ENCODE measurements at regions not wholly inside any gene's neighbourhood (a gene's known extent, or its start where the extent isn't known, plus 50 kb on each side); places are given as distances from the start of the nearest gene placed in this dataset.

DNA sequence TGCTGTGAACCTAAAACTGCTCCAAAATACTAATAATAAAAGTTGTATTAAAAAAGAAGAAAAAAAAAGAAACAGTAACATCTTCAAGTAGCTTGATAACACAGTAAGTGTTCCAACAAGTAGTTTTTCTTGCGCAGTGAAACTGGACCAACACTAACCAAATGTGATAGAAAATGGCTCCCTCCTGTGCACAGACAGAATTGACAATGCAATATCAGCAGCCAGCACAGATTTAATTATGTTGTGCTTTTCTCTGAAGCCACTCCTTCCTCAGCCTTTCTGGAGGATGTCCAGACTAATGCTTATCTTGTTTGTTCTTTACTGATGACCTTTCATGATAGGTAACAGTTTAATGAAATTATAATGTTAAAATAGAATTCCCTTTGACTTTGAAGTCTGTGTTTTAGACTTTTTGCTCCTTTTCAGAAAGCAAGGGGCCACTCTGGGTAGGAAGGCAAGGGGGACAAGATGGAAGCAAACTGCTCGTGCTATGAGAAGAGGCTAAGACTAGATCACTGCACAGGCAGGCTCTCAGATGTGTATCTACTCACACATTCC lies 147.1 kb upstream of the RPL34 start (continued):
- TF ChIP-seq KLF15 (CRISPR knock-in tag; IDR thresholded peaks at IDR 0.05; ENCODE audit: borderline replicate concordance) (no peak), TOPORS (CRISPR knock-in tag; IDR thresholded peaks at IDR 0.05) (no peak), NKX3-1 (CRISPR knock-in tag; IDR thresholded peaks at IDR 0.05) (no peak), ZNF619 (CRISPR knock-in tag; IDR thresholded peaks at IDR 0.05) (no peak), ZNF781 (CRISPR knock-in tag; IDR thresholded peaks at IDR 0.05; ENCODE audit: borderline replicate concordance, not compliant biosample characterization) (no peak), MBD4 (IDR thresholded peaks at IDR 0.05; ENCODE audit: borderline replicate concordance, low read length) (no peak), RFXAP (CRISPR knock-in tag; IDR thresholded peaks at IDR 0.05; ENCODE audit: borderline replicate concordance) (no peak)

DNA sequence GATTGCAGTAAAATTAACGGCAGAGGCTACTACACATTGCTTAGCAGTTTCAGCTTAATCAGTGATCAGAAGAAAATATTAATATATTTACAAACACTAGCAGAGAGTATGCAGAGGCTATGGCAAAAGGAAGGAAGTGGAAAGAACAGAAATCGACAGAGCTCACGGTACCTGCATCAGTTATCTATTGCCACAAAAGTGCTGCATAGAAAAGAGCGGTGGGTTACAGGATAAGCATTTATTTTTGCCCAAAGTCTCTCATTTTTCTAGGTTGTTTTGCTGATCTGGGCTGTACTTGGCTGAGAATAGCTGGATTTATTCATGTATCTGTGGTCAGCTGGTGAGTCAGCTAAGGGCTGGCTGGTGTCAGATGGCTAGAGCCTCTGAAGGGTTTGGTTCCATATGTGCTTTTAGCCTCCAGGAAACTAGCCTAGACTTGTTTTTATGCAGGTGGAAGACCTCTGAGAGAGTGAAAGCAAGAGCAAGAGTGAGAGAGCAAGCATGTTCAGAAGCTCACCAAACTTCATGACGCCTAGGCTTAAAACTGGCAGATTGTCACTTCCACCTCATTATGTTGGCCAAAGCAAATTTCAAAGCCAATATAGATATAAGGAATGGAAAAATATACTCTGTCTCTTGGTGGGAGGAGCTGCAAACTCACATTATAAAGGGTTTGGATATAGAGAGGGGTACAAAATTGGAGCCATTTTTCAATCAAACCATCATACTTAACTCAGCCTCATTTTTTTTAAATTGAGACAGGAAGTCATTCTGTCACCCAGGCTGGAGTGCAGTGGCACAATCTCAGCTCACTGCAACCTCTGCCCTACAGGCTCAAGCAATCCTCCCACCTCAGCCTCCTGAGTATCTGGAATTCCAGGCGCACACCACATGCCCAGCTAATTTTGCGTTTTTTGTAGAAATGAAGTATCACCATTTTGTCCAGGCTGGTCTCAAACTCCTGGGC lies 153.2 kb upstream of the RPL34 start:
- H3K36me3 ChIP-seq (replicated peaks in 1 of 2; ENCODE audit: control insufficient read depth in 1 of 2, insufficient read depth in 2 of 2, low read length in 2 of 2): no peaks in the 10 kb centered on the region
- intact Hi-C loops (cut with micrococcal nuclease; ENCODE audit: unreplicated experiment): no loop called here
- in situ Hi-C loops (cut with HindIII; ENCODE audit: extremely low pct_ligation_motif_present, low pct_unique_long_range_greater_than_20kb): no loop called here
- FAIRE-seq (no peak), ATAC-seq (no peak), DNase-seq (ENCODE audit: low spot score) (no peak)
- H3K27ac ChIP-seq (ENCODE audit: extremely low read length, insufficient read depth, low read length): no peak overlapping the region
- 37% methylated on average over 7 of the region's 7 CpGs for WGBS (ENCODE audit: low lambda C conversion rate)
- no peak overlapping the region for H2AFZ ChIP-seq (ENCODE audit: low read length)
- H3K9me3 ChIP-seq (ENCODE audit: low read length): no peaks in the 10 kb centered on the region
- ChIA-PET POLR2A (no interaction called here), CTCF (ENCODE audit: low intra/inter-chr PET ratio, low total read pairs) (no interaction called here)
- H3K4me2 ChIP-seq (ENCODE audit: low read depth, low read length): no peak overlapping the region
- no TSS peak for BruUV-seq (replicated peaks)
- H4K20me1 ChIP-seq (ENCODE audit: insufficient read depth, low read length): no peaks in the 10 kb centered on the region
- H3K4me1 ChIP-seq (ENCODE audit: insufficient read depth, low read length): no peaks in the 10 kb centered on the region
- no peak overlapping the region for H3K9ac ChIP-seq (ENCODE audit: insufficient read depth, low read depth, low read length)
- peaks cover 0 to 1% of the 10 kb centered on the region in 2 experiments; a peak in 1 of 5 replicates for H3K27me3 ChIP-seq (ENCODE audit: control insufficient read depth in 1 of 2, insufficient read depth in 2 of 2, low read length in 2 of 2)
- H3K4me3 ChIP-seq (replicated peaks in 1 of 3; ENCODE audit: insufficient read depth in 1 of 3, low read depth in 2 of 3, low read length in 3 of 3): no peak overlapping the region
- H3K79me2 ChIP-seq (ENCODE audit: insufficient read depth, low read length): no peaks in the 10 kb centered on the region
- TF ChIP-seq PAX8 (CRISPR knock-in tag; IDR thresholded peaks at IDR 0.05; ENCODE audit: borderline replicate concordance) (no peak), TRIM22 (IDR thresholded peaks at IDR 0.05) (no peak), NFRKB (IDR thresholded peaks at IDR 0.05) (no peak), HNRNPH1 (optimal IDR thresholded peaks at IDR 0.05; ENCODE audit: low read depth, low read length) (no peak), MYNN (CRISPR knock-in tag; IDR thresholded peaks at IDR 0.05; ENCODE audit: low read depth) (no peak), EP300 (IDR thresholded peaks at IDR 0.05; ENCODE audit: low read depth in 2 of 2, low read length in 2 of 2) (no peak), EP300 (CRISPR knock-in tag; IDR thresholded peaks at IDR 0.05; ENCODE audit: borderline replicate concordance) (no peak)
- TF ChIP-seq, protein P1, sequence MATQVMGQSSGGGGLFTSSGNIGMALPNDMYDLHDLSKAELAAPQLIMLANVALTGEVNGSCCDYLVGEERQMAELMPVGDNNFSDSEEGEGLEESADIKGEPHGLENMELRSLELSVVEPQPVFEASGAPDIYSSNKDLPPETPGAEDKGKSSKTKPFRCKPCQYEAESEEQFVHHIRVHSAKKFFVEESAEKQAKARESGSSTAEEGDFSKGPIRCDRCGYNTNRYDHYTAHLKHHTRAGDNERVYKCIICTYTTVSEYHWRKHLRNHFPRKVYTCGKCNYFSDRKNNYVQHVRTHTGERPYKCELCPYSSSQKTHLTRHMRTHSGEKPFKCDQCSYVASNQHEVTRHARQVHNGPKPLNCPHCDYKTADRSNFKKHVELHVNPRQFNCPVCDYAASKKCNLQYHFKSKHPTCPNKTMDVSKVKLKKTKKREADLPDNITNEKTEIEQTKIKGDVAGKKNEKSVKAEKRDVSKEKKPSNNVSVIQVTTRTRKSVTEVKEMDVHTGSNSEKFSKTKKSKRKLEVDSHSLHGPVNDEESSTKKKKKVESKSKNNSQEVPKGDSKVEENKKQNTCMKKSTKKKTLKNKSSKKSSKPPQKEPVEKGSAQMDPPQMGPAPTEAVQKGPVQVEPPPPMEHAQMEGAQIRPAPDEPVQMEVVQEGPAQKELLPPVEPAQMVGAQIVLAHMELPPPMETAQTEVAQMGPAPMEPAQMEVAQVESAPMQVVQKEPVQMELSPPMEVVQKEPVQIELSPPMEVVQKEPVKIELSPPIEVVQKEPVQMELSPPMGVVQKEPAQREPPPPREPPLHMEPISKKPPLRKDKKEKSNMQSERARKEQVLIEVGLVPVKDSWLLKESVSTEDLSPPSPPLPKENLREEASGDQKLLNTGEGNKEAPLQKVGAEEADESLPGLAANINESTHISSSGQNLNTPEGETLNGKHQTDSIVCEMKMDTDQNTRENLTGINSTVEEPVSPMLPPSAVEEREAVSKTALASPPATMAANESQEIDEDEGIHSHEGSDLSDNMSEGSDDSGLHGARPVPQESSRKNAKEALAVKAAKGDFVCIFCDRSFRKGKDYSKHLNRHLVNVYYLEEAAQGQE (IDR thresholded peaks at IDR 0.05; ENCODE audit: borderline replicate concordance in 1 of 2, low read depth in 1 of 2, low read length in 2 of 2): no peak
